CD4-positive, alpha-beta T cell treated with Interferon gamma for 1 hour (primary cell): ENCODE measurements at regions not wholly inside any gene's neighbourhood (a gene's known extent, or its start where the extent isn't known, plus 50 kb on each side); places are given as distances from the start of the nearest gene placed in this dataset.
"Not testable (repeated sequence)": the region's sequence is repeated elsewhere in the genome, so short reads cannot be mapped to it uniquely, and the experiment has no call there.

Experiments used
- DNase-seq: peaks from one replicate; pipeline ENCODE4 v3.0.0-alpha.2; 2020

GRCh38 chr4:1522606-1523005 is 116.4 kb upstream of the NKX1-1 start:
- no peak for DNase-seq

- no peak for DNase-seq
These were observed 115.6 kb upstream of the NKX1-1 start for GRCh38 chr4:1521821-1522361.

- DNase-seq = not testable (repeated sequence)
These were observed 114.7 kb upstream of the NKX1-1 start for GRCh38 chr4:1520795-1521576.

GRCh38 chr4:1519787-1520661 is 113.8 kb upstream of the NKX1-1 start:
- DNase-seq = no peak

- no peak for DNase-seq
These were observed 112.9 kb upstream of the NKX1-1 start for GRCh38 chr4:1518997-1519700.

GRCh38 chr4:1517592-1518411 is 111.6 kb upstream of the NKX1-1 start:
- DNase-seq = no peak

- no peak for DNase-seq
These were observed 110.7 kb upstream of the NKX1-1 start for GRCh38 chr4:1516881-1517480.

- no peak for DNase-seq
These were observed 110.0 kb upstream of the NKX1-1 start for GRCh38 chr4:1516261-1516660.

- DNase-seq = no peak
These were observed 109.5 kb upstream of the NKX1-1 start for GRCh38 chr4:1515763-1516162.

- no peak for DNase-seq
These were observed 108.9 kb upstream of the NKX1-1 start for GRCh38 chr4:1515156-1515555.

- no peak for DNase-seq
These were observed 108.4 kb upstream of the NKX1-1 start for GRCh38 chr4:1514612-1515011.

- no peak for DNase-seq
These were observed 107.8 kb upstream of the NKX1-1 start for GRCh38 chr4:1513936-1514483.

GRCh38 chr4:1512738-1513660 is 106.8 kb upstream of the NKX1-1 start:
- DNase-seq = peak; percentile 19

- no peak for DNase-seq
These were observed 106.0 kb upstream of the NKX1-1 start for GRCh38 chr4:1512051-1512737.

- peak; percentile 68 for DNase-seq
These were observed 105.3 kb upstream of the NKX1-1 start for GRCh38 chr4:1511441-1512041.

- no peak for DNase-seq
These were observed 104.7 kb upstream of the NKX1-1 start for GRCh38 chr4:1510931-1511330.

GRCh38 chr4:1509366-1509765 is 103.1 kb upstream of the NKX1-1 start:
- no peak for DNase-seq

GRCh38 chr4:1508161-1509160 is 102.2 kb upstream of the NKX1-1 start:
- DNase-seq = no peak
